SK-N-SH treated with all-trans-retinoic acid at 6 μM for 48 hours (cell line): ENCODE measurements at regions not wholly inside any gene's neighbourhood (a gene's known extent, or its start where the extent isn't known, plus 50 kb on each side); places are given as distances from the start of the nearest gene placed in this dataset.
"Not testable (repeated sequence)": the region's sequence is repeated elsewhere in the genome, so short reads cannot be mapped to it uniquely, and the experiment has no call there.

ENCODE experiments used
- ESRRG ChIP-seq: fragments of 250-450 bp; sonication (Bioruptor Pico); IDR thresholded peaks from 2 replicates; pipeline ENCODE4 v1.6.1; 2021; ENCODE audit warnings: mild to moderate bottlenecking
- POU6F1 ChIP-seq: fragments of 250-450 bp; sonication (Bioruptor Pico); IDR thresholded peaks from 2 replicates; pipeline ENCODE4 v1.8.0; 2021; ENCODE audit warnings: low read depth, mild to moderate bottlenecking, moderate library complexity, borderline replicate concordance
- TOX ChIP-seq: fragments of 250-450 bp; sonication (Bioruptor Pico); IDR thresholded peaks from 2 replicates; pipeline ENCODE4 v1.8.0; 2021; ENCODE audit warnings: mild to moderate bottlenecking, moderate library complexity, borderline replicate concordance
- ZFP30 ChIP-seq: fragments of 450-650 bp; formaldehyde crosslinking; IDR thresholded peaks from 2 replicates; pipeline ENCODE4 v1.5.0; 2022; ENCODE audit warnings: mild to moderate bottlenecking, moderate library complexity

- TF ChIP-seq TOX; ESRRG (CRISPR knock-in tag); ZFP30 (CRISPR knock-in tag); POU6F1 (CRISPR knock-in tag): not testable (repeated sequence)
These were observed 256.4 kb downstream of the ANKRD30B start for GRCh38 chr18:15004270-15004973.
